LNCAP (cell line): ENCODE measurements at regions not wholly inside any gene's neighbourhood (a gene's known extent, or its start where the extent isn't known, plus 50 kb on each side); places are given as distances from the start of the nearest gene placed in this dataset.

Experiments used
- TF ChIP-seq, protein P1 (sequence below): fragments of 450-650 bp; IDR thresholded peaks from 2 replicates; pipeline ENCODE4 v1.5.1; 2017; ENCODE audit warnings: mild to moderate bottlenecking

DNA sequence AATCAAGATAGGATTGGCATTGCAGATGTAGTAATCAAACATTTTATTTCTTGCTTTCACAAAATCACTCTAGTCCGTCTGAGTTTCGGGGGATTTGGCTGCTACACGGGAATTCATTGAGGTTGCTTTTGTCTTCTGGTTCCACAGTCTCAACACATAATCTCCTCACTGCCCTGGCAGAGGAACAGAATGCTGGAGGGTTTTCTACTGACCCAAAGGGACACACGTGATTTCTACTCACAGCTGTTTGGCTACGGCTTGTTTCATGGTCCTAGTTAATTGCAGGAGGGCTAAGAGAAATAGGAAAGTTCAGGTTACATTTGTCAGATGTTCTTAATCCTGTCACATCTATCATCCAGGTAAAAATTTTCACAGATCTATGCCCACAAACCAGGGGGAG lies 1811.6 kb downstream of the ARAP2 start:
- TF ChIP-seq, protein P1, sequence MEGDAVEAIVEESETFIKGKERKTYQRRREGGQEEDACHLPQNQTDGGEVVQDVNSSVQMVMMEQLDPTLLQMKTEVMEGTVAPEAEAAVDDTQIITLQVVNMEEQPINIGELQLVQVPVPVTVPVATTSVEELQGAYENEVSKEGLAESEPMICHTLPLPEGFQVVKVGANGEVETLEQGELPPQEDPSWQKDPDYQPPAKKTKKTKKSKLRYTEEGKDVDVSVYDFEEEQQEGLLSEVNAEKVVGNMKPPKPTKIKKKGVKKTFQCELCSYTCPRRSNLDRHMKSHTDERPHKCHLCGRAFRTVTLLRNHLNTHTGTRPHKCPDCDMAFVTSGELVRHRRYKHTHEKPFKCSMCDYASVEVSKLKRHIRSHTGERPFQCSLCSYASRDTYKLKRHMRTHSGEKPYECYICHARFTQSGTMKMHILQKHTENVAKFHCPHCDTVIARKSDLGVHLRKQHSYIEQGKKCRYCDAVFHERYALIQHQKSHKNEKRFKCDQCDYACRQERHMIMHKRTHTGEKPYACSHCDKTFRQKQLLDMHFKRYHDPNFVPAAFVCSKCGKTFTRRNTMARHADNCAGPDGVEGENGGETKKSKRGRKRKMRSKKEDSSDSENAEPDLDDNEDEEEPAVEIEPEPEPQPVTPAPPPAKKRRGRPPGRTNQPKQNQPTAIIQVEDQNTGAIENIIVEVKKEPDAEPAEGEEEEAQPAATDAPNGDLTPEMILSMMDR, result no peak

DNA sequence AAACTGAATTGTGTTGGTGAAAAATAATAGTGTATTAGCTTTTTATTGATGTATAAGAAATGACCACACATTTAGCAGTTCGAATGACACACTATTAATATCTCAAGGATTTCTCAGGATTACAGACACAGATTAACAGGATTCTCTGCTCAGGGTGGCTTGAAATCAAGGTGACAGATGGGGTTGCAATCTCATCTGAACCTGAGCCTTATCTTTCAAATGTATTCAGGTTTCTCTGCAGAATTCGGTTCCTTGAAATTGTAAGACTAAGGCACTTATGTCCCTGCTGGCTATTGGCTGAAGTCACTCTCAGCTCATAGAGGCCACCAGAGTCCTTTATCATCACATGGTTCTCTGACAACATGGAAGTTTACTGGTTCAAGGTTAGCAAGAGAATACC lies 1780.1 kb downstream of the ARAP2 start:
- TF ChIP-seq, protein P1, result no peak

DNA sequence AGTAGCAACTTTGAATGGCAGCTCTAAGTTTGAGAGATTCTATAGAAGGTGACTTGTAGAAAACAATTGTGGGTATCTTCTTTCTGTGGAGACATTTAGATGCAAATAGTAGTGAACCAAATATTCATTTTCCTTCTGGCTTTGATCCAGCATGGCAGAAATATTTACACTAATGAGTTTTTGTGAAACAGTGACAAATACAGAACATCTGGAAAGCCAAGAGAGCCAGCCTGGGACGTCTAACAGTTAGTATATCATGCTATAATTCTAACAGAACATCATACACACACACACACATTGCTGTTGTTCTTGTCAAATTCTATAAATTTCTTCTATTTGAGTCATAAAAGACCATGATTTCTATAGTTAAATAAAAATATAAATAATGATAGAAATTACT lies 1777.9 kb downstream of the ARAP2 start:
- TF ChIP-seq, protein P1, result no peak

DNA sequence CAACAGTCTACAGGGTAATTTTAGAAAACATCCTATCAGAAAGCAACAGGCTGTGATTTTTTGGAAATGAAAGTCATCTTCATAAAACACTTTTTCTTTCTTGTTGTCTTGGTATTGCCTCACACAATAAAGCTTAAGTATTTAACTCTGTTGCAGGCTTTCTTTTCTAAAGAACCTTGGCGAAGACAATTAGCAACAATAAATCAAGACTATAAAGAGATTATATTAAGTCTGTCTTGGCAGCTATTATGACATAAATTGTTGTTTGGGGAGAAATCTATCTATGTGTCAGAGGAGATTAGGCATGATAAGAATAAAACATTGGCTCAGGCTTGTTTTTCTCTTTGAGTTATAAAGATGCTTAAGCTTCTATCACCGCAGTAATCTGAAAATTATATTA lies 1774.8 kb downstream of the ARAP2 start:
- TF ChIP-seq, protein P1, result no peak

DNA sequence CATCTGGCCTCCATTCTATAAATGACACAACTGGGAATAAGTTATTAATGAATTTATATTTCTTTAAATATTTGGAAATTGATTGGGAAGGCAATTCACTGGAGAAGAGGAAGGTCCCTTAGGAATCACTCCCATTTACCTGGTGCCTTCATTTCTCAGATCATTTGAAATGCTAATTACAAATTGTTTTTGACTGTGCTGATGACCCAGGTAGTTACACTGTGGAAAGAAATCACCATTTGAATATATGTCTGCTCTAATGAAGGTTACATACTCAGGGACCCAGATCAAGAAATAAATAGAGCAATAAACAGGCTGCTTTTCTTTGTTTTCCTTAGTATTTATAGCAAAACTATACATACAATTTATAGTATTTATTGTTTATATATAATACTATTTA lies 1759.1 kb downstream of the ARAP2 start:
- TF ChIP-seq, protein P1, result no peak

DNA sequence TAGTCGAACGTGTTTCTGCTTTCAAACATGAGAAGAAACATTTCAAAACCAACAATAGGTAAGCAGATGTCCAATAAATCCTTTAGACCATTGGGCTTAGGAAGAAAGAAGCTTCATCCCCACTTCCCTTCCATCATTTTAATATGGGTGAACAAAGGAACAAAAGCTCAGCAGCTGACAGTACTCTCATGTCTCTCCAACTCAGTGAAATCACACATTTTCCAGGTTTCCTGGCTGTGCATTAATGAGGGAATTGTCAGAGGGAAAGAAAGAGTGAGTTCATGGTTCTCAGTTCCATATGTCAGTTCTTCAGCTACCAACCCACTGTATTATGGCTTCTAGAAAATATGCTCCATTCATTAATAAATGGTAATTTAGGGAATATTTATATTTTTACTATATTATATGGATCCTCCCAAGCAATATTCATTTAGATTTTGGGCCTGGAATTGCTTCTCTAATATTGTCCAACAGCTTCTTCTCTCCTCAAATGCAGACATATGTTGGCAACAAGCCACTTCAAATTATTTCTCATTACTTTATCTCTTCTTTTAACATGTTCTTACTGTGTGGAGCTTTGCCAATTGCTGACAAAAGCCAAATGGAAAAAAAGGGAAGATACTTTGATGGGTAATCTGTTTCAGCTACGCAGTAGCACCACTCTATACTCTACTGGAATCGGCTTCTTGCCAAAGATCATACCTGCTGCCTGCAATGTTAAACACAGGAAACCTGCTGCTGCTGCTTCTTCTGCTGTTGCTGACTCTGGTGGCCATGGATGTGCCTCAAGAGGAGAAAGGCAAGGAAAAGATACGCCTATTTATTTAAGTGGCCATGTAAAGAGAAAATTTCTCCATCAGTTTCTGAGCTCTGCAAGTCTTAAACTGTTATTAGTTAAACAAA lies 1757.6 kb downstream of the ARAP2 start:
- TF ChIP-seq, protein P1, result no peak

DNA sequence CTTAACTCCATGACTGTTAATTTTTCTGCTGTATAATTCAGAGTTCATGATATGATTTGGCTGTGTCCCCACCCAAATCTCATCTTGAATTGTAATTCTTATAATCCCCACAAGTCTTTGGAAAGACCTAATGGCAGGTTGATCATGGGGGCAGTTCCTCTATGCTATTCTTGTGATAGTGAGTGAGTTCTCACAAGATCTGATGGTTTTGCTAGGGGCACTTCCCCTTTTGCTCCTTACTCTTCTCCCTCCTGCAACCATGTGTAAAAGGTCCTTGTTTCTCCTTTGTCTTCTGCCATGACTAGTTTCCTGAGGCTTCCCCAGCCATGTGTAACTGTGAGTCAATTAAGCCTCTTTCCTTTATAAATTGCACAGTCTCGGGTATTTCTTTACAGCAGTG lies 1751.9 kb downstream of the ARAP2 start:
- TF ChIP-seq, protein P1, result no peak
